ENCODE measurements at regions not wholly inside any gene's neighbourhood (a gene's known extent, or its start where the extent isn't known, plus 50 kb on each side); places are given as distances from the start of the nearest gene placed in this dataset.
"Not testable (repeated sequence)": the region's sequence is repeated elsewhere in the genome, so short reads cannot be mapped to it uniquely, and the experiment has no call there.

DNA sequence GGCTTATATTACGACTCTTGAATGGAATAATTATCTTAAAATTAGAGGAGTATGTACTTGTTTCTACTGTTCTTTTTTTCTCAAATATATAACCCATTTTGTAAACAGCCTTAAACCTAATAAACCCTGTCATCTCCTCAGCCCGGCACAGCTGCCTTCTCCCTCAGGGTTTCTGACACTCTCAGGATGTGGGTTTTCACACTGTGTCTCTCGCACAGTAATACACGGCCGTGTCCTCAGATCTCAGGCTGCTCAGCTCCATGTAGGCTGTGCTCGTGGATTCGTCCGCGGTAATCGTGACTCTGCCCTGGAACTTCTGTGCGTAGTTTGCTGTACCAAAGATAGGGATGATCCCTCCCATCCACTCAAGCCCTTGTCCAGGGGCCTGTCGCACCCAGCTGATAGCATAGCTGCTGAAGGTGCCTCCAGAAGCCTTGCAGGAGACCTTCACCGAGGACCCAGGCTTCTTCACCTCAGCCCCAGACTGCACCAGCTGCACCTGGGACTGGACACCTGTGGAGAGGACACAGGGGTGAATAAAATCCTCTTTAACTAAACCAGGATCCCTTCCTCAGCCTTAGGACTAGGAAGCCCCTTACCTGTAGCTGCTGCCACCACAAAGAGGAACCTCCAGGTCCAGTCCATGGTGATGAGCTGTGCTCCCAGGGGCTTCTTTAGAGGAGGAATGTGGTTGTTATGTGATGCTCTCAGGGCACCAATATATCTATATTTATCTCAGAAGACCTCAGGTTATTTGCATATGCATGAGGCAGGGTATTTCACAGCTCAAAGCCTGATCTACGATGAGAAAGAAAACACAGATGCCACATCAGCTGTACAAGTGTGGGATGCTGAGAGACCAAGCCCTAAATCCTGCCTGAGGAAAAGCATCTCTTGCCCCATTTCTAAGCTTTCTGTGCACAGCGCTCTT is 1235.8 kb downstream of the TMEM121 start:
- DNase-seq, result not testable (repeated sequence)

- not testable (repeated sequence) for DNase-seq
Measured at GRCh38 chr14:106764968-106765369, 1238.6 kb downstream of the TMEM121 start.

GRCh38 chr14:106766145-106766544 is 1239.8 kb downstream of the TMEM121 start:
- no peak for DNase-seq

GRCh38 chr14:106766551-106767277 is 1240.3 kb downstream of the TMEM121 start:
- not testable (repeated sequence) for DNase-seq

DNA sequence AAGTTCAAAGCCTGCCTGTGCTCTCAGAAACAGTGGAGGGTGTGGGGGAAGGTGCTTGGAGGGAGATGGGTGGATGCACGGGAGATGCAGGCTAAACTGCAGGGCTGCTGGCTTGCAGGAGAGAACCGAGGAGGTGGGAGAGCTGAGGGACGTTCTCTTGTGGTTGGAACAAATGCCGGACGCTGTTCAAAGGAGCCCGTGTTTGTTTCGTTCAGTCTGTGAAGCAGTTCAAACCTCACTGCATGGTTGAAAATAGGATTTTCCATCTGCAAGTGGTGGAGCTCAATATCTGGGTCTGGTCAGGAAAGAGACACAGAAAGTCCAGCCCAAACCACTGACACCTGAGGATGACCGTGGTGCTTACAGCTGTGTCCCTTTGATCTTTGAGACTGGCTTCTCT is 1241.8 kb downstream of the TMEM121 start:
- not testable (repeated sequence) for DNase-seq

DNA sequence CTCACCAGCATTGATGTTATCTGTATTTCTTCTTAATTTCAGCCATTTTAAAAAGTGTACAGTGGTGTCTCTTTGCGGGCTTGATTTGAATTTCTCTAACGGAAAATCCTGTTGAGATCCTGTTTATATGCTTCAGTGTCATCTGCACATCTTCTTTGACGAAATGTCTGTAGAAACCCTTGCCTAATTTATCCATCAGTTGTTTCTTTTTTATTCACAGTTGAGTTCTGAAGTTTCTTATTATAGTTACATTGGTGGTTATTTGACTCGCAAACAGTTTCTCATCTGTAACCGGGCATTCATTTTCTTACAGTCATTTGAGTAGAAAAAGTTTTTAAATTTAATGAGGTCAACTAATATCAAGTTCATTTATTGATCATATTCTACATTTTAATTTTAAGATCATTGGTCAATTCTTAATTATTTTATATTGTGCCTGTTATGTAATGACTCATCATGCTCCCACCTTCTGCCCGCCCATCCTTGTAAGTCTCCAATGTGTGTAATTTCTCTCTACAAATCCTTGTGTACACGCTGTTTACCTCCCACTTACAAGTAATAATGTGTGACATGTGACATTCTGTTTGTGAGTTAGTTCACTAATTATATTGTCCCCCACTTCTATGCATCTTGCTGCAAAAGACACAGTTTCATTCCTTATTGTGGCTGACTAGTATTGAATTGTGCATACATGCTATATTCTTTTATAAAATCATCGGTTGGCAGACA is 1242.8 kb downstream of the TMEM121 start:
- not testable (repeated sequence) for DNase-seq

- not testable (repeated sequence) for DNase-seq
Measured at GRCh38 chr14:106770158-106770672, 1243.8 kb downstream of the TMEM121 start.

GRCh38 chr14:106774889-106775480 is 1248.6 kb downstream of the TMEM121 start:
- DNase-seq, result not testable (repeated sequence)

DNA sequence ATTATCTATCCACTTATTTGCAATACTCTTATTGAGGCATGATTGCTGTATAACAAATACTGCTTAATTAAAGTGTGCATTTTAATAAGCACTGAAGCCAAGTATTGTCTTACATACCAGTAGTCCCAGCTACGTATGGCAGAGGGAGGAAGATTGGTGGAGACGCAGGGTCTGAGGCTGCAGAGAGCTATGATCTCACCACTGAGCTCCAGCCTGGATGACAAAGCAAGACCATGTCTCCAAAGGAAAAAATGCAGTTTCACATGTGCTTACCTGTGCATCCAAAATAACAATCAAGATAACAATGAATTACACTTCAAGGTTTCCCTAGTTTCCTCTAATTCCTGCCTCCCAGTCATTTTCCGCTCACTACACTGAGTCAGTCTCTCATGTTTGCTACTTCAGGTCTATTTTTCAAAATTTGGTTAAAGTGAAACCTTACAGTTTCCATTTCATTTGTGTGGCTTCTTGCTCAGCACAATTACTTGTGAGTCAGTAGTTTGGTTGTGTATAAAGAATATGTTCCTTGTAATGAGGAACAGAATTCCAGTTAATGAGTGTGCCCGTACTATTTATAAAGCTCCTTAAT is 1250.1 kb downstream of the TMEM121 start:
- no peak for DNase-seq

DNA sequence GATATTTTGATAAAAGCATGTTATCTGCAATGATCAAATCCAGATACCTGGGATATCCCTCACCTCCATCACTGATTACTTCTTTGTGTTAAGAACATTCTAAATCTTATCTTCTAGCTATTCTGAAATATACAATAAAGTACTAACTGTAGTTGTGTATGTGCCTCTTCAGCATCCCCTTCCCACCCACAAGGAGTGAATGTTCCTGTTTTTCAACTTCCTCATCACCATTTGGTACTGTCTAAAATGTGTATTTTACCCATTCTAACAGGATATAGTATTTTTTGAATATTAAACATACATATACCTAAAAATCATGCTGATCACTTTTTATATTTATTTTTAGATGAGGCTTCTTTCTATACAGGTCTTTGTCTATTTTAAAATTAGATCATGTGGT is 1252.6 kb downstream of the TMEM121 start:
- DNase-seq, result no peak

DNA sequence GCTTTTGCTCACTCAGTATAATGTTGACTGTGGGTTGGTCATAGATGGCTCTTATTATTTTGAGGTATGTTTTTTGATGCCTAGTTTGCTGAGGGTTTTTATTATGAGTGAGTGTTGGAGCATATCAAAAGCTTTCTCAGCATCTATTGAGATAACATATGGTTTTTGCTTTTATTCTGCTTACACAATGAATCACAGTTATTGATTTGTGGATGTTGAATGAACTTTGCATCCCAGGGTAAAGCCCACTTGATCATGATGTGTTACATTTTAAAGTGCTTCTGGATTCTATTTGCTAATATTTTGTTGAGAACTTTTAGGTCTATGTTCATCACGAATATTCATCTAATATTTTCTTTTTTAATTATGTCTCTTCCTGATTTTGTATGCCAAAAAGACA is 1260.3 kb downstream of the TMEM121 start:
- no peak for DNase-seq

DNA sequence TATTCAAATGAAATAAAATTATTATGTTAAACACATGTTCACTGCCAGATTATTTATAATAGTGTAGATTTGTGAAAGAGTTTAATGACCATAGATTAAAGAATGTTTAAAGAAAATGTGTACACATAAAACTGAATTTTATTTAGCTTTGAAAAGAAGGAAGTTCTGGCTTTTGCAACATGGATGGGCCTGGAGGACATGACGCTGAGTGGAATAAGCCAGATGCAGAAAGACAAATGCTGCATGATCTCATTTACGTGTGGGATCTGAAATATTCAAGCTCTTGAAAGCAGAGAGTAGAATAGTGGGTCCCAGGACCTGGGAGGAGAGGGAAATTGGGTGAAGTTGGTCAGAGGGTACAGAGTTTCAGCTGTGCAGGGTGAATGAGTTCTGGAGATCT is 1261.2 kb downstream of the TMEM121 start:
- no peak for DNase-seq

- DNase-seq, result no peak
Measured at GRCh38 chr14:106788534-106788933, 1262.2 kb downstream of the TMEM121 start.

GRCh38 chr14:106789318-106789717 is 1262.9 kb downstream of the TMEM121 start:
- no peak for DNase-seq

GRCh38 chr14:106790189-106791036 is 1264.0 kb downstream of the TMEM121 start:
- DNase-seq, result no peak

DNA sequence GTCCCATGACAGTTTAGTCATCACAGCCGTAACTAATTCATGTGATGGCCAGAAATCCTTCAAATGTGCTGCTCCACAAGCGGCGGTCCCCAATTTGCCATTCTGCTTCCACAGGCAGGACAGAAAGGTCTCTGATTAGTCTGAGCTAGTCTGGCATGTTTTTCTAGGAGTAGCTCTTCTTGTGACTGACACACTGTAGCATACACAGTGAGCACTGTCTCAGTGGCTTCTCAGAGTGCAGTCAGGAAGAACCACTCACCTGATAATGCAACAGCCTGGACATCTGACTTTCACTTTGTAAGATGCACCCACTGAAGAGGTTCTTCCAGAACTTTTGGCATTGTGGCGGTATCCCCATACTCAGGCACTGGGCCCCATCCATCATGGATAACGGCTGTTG is 1266.2 kb downstream of the TMEM121 start:
- DNase-seq, result no peak

DNA sequence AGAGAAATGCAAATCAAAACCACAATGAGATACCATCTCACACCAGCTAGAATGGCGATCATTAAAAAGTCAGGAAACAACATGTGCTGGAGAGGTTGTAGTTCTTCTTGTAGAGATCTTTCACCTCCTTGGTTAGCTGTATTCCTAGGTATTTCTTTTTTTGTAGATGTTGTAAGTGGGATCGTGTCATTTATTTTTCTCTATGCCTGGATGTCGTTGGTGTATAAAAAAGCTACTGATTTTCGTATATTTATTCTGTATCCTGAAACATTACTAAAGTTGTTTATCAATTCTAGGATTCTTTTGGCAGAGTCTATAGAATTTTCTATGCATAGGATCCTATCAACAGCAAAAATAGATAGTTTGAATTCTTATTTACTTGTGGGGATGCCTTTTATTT is 1271.8 kb downstream of the TMEM121 start:
- DNase-seq, result not testable (repeated sequence)

- no peak for DNase-seq
Measured at GRCh38 chr14:106802413-106803364, 1276.3 kb downstream of the TMEM121 start.

- DNase-seq, result no peak
Measured at GRCh38 chr14:106803379-106803778, 1277.0 kb downstream of the TMEM121 start.

- DNase-seq, result no peak
Measured at GRCh38 chr14:106807493-106807892, 1281.1 kb downstream of the TMEM121 start.

All from hippocampal formation (tissue), 2 donors.